HG03139 (cell line): ENCODE measurements at regions not wholly inside any gene's neighbourhood (a gene's known extent, or its start where the extent isn't known, plus 50 kb on each side); places are given as distances from the start of the nearest gene placed in this dataset.

Source experiments
- ATAC-seq: cut with Tn5 transposase; IDR thresholded peaks from one replicate; pipeline ENCODE4 v1.9.1; 2021; ENCODE audit not compliant: unreplicated experiment

GRCh38 chr6:133688705-133689492 lies 200.0 kb upstream of the TCF21 start:
- ATAC-seq = no peak

- no peak for ATAC-seq
These were observed 199.1 kb upstream of the TCF21 start for GRCh38 chr6:133689863-133690262.

GRCh38 chr6:133693565-133693964 lies 195.3 kb upstream of the TCF21 start:
- no peak for ATAC-seq

- no peak for ATAC-seq
These were observed 191.7 kb upstream of the TCF21 start for GRCh38 chr6:133697185-133697584.

- no peak for ATAC-seq
These were observed 191.2 kb upstream of the TCF21 start for GRCh38 chr6:133697666-133698065.

- ATAC-seq = no peak
These were observed 190.6 kb upstream of the TCF21 start for GRCh38 chr6:133698272-133698671.

- no peak for ATAC-seq
These were observed 189.1 kb upstream of the TCF21 start for GRCh38 chr6:133699741-133700385.

GRCh38 chr6:133701633-133702331 lies 187.1 kb upstream of the TCF21 start:
- ATAC-seq = no peak

GRCh38 chr6:133704371-133704770 lies 184.5 kb upstream of the TCF21 start:
- ATAC-seq = no peak

GRCh38 chr6:133705066-133705465 lies 183.8 kb upstream of the TCF21 start:
- ATAC-seq = no peak

GRCh38 chr6:133705731-133706130 lies 183.2 kb upstream of the TCF21 start:
- ATAC-seq = no peak

GRCh38 chr6:133707456-133707855 lies 181.5 kb upstream of the TCF21 start:
- ATAC-seq = no peak

GRCh38 chr6:133710826-133711225 lies 178.1 kb upstream of the TCF21 start:
- no peak for ATAC-seq

GRCh38 chr6:133715270-133715669 lies 173.6 kb upstream of the TCF21 start:
- no peak for ATAC-seq

GRCh38 chr6:133724726-133725125 lies 164.2 kb upstream of the TCF21 start:
- ATAC-seq = no peak

GRCh38 chr6:133726188-133726587 lies 162.7 kb upstream of the TCF21 start:
- no peak for ATAC-seq

GRCh38 chr6:133730881-133731280 lies 158.0 kb upstream of the TCF21 start:
- ATAC-seq = no peak

GRCh38 chr6:133740218-133740617 lies 148.7 kb upstream of the TCF21 start:
- no peak for ATAC-seq

GRCh38 chr6:133740816-133741215 lies 148.1 kb upstream of the TCF21 start:
- no peak for ATAC-seq

GRCh38 chr6:133741375-133741861 lies 147.5 kb upstream of the TCF21 start:
- no peak for ATAC-seq

- no peak for ATAC-seq
These were observed 145.3 kb upstream of the TCF21 start for GRCh38 chr6:133743621-133744020.

GRCh38 chr6:133746417-133746770 lies 142.5 kb upstream of the TCF21 start:
- no peak for ATAC-seq
